ENCODE measurements at regions not wholly inside any gene's neighbourhood (a gene's known extent, or its start where the extent isn't known, plus 50 kb on each side); places are given as distances from the start of the nearest gene placed in this dataset.

DNA sequence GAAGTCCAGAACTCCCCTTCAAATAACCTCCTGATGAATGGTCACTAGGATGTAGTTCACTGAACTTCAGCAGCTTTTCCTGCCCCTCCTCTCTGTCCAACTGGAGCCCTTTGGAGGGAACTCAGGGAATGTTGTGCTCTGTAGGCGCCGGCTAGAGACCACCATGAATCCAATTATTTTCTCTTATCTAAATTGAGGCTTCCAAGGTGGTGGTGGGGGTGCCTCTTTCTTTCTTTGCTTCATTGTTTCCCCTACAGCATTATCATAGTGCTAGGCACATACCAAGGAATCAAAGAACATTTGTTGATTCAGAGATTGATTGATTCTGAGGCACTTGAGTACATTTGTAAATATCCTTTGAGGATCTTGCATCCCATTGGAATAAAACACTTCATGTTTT lies 426.6 kb upstream of the PLXNA2 start:
- TF ChIP-seq, protein P1, sequence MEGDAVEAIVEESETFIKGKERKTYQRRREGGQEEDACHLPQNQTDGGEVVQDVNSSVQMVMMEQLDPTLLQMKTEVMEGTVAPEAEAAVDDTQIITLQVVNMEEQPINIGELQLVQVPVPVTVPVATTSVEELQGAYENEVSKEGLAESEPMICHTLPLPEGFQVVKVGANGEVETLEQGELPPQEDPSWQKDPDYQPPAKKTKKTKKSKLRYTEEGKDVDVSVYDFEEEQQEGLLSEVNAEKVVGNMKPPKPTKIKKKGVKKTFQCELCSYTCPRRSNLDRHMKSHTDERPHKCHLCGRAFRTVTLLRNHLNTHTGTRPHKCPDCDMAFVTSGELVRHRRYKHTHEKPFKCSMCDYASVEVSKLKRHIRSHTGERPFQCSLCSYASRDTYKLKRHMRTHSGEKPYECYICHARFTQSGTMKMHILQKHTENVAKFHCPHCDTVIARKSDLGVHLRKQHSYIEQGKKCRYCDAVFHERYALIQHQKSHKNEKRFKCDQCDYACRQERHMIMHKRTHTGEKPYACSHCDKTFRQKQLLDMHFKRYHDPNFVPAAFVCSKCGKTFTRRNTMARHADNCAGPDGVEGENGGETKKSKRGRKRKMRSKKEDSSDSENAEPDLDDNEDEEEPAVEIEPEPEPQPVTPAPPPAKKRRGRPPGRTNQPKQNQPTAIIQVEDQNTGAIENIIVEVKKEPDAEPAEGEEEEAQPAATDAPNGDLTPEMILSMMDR (IDR thresholded peaks at IDR 0.05), result no peak
- ATAC-seq (ENCODE audit: low FRiP score) (no peak), DNase-seq (ENCODE audit: low spot score) (no peak)

- TF ChIP-seq, protein P1 (IDR thresholded peaks at IDR 0.05), result no peak
- no peak for DNase-seq (ENCODE audit: low spot score)
- ATAC-seq (ENCODE audit: low FRiP score), result no peak
Measured at GRCh38 chr1:208681878-208682663, 437.9 kb upstream of the PLXNA2 start.

GRCh38 chr1:208682664-208683013 lies 438.5 kb upstream of the PLXNA2 start:
- no peak for DNase-seq (ENCODE audit: low spot score)
- ATAC-seq (ENCODE audit: low FRiP score), result no peak
- TF ChIP-seq, protein P1 (IDR thresholded peaks at IDR 0.05), result no peak

DNA sequence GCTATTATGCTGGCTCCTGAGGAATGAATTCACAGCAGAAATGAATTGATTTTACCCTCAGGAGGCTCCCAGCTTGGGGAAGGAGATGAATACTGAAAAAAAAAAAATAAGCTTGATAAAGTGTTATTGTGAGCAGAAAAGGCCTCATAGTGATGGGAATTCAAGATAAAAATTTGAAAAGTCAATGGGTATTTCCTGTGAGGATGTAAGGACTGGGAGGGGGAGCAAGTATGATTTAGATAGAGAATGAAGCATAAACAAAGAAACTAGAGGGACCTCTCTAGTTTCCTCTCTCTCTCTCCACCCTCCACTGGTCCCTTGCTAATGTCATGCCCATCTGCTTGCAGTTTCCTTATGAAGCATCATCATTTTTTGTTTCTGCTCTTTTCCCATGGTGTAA lies 439.0 kb upstream of the PLXNA2 start:
- ATAC-seq (ENCODE audit: low FRiP score), result no peak
- DNase-seq (ENCODE audit: low spot score), result no peak
- TF ChIP-seq, protein P1 (IDR thresholded peaks at IDR 0.05), result no peak

DNA sequence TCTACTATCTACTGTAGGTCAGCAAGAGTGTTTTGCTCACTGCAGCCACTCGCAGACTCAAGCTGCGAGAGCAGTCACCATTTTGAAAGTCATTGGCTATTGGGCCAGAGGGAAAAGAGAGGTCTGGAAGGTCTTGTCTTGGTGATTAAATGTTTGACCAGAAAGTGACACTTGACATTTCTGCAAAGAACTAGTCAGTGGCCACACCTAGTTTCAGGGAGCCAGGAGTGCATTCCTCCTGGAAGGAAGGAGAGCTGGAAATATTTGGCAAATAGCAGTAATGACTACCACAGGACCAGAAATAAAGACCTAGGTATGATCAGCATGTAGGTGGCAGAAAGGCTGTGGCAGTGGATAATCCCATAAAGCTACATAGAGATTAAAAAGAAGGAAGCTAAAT lies 440.0 kb upstream of the PLXNA2 start:
- DNase-seq (ENCODE audit: low spot score) (no peak), ATAC-seq (ENCODE audit: low FRiP score) (no peak)
- TF ChIP-seq, protein P1 (IDR thresholded peaks at IDR 0.05), result no peak

DNA sequence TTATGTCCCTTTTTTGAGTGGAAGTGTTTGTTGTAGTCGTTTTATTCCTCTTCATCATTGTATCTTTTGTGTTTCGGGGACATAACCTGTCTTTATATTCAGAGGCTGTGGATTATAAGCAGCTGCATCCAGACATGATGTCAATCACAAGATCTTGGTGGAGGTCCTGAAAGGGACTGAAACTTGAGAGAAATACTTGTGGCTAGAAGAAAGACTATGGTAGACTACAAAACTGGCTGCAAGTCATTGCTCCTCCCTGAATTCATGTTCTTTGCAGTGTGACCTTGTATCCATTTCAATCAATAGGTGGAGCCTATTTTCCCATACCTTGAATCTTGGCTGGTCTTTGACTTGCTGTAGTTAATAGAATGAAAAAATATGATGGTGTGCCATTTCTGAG lies 442.4 kb upstream of the PLXNA2 start:
- TF ChIP-seq, protein P1 (IDR thresholded peaks at IDR 0.05), result no peak
- DNase-seq (ENCODE audit: low spot score), result no peak
- ATAC-seq (ENCODE audit: low FRiP score), result no peak

DNA sequence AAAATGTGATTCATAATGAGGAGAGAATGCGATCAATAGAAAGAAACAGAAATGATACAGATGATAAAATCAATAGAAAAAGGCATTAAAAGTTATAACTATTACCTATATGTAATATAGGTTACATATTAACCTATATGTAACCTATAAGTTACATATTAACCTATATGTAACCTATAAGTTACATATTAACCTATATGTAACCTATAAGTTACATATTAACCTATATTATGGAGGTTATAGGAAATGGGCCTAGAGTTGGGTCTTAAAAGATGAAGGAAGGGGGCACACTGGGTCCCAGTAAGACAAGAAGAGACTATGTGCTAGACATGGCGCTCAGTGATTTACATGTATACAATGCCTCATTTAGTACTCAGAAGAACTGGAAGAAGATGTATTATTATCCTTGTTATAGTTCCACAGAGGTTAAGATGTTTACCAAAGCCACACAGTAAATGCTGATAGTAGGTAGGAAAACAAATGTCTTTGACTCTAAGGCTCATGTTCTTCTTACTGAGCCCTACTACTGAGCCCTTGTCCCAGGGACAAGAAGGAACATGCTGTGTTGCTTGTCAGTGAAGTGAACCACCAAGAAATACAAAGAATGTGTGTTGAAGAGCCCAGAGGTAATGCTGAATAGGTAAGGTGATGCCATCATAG lies 444.6 kb upstream of the PLXNA2 start:
- TF ChIP-seq, protein P1 (IDR thresholded peaks at IDR 0.05), result no peak
- ATAC-seq (ENCODE audit: low FRiP score) (no peak), DNase-seq (ENCODE audit: low spot score) (no peak)
